GM12873 (cell line): ENCODE measurements at regions not wholly inside any gene's neighbourhood (a gene's known extent, or its start where the extent isn't known, plus 50 kb on each side); places are given as distances from the start of the nearest gene placed in this dataset.

ENCODE experiments used
- TF ChIP-seq, protein P1 (sequence below): IDR thresholded peaks from 2 replicates; pipeline ENCODE4 v1.5.1; 2012; ENCODE audit warnings: low read depth, mild to moderate bottlenecking, moderate library complexity, low read length, control low read depth; ENCODE audit not compliant: insufficient read depth; ENCODE audit errors: missing control alignments

DNA sequence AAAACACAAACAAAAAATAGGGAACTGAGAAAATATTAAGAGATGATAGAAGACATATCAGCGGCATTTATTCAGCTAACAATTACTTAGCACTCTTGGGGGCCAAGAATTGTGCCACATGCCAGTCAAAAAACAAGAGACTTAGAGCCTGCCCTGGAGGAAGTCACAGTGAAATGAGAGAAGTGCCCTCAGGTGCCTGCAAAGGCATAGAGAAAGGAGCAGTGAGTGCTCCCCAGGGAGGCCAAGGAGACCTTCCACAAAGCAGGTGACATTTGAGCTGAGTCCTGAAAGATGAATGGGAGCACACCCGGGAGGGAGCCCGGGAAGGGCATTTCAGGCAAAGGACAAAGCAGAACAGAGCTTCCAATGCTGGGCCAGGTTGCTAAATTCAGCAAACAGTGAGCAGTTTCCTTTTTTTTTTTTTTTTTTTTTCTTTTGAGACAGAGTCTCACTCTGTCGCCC lies 184.7 kb upstream of the JARID2 start:
- TF ChIP-seq, protein P1, sequence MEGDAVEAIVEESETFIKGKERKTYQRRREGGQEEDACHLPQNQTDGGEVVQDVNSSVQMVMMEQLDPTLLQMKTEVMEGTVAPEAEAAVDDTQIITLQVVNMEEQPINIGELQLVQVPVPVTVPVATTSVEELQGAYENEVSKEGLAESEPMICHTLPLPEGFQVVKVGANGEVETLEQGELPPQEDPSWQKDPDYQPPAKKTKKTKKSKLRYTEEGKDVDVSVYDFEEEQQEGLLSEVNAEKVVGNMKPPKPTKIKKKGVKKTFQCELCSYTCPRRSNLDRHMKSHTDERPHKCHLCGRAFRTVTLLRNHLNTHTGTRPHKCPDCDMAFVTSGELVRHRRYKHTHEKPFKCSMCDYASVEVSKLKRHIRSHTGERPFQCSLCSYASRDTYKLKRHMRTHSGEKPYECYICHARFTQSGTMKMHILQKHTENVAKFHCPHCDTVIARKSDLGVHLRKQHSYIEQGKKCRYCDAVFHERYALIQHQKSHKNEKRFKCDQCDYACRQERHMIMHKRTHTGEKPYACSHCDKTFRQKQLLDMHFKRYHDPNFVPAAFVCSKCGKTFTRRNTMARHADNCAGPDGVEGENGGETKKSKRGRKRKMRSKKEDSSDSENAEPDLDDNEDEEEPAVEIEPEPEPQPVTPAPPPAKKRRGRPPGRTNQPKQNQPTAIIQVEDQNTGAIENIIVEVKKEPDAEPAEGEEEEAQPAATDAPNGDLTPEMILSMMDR = no peak

DNA sequence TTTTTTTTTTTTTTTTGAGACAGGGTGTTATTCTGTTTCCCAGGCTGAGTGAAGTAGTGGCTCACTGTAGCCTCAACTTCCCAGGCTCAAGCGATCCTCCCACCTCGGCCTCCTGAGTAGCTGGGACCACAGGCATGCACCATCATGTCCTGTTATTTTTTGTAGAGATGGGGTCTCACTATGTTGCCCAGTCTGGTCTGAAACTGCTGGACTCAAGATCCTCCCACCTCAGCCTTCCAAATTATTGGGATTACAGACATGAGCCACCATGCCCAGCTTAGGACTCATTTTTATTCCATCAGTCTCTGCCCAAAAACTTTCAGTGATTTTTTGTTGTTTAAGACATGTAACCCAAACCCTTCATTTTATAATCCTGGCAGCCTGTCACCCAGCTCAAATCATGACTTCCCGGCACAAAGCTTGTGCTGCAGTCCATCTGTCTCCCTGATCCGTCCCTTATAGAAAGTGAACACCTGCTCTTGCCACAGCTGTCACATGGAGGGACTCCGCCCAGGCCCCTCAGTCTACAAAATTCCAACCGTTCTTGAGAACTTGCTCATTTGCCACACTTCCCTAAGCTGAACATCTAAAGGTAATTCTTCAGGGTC lies 183.9 kb upstream of the JARID2 start:
- TF ChIP-seq, protein P1 = no peak

DNA sequence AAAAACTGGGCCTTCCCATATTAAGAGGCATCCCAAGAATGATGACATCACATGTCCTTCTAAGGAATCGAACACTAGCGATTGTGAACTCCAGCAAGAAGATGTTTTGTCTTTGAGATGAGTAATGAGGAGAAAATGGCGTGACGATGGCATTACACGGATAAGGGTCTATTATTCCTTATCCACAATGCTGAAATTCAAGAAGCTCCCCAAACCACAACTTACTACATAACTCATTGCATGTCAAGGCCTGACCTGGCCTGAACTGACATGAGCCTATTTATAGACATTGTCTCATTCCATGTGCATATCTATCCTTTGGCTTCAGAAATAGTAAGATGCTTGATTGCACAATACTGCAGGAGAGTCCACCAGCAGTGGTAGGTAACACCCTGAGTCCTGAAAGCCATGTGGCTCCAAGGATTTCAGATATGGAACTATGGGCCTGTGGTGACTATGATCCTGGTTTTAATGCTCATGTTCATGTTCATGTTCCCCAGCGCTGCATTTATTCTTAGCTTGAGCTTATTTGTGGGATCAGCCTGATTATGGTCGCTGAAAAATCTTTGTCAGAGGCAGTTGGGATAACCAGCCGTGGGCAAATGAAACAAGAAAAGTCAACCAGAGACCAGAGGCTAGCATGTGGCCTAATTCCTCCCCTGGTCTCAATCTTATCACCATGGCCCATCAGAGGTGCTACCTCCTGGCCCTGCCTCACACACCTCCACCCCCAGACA lies 183.2 kb upstream of the JARID2 start:
- TF ChIP-seq, protein P1 = no peak

DNA sequence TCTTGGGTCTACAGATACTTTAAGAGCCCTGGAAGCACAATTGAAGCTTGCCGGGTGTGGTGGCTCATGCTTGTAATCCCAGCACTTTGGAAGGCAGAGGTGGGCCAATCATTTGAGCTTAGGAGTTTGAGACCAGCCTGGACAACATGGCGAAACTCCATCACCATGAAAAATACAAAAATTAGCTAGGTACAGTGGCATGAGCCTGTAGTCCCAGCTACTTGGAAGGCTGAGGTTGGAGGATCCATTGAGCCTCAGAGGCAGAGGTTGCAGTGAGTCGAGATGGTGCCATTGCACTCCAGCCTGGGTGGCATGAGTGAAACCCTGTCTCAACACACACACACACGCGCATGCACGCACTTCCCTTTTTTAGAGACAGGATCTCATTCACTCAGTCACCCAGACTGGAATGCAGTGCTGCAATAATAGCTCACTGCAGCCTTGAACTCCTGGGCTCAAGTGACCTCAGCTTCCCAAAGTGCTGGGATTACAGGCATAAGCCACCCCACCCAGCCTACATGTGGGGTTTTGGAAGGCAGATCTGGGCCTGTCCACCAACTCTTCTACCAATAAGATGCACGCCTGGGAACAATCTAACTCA lies 182.5 kb upstream of the JARID2 start:
- TF ChIP-seq, protein P1 = no peak

DNA sequence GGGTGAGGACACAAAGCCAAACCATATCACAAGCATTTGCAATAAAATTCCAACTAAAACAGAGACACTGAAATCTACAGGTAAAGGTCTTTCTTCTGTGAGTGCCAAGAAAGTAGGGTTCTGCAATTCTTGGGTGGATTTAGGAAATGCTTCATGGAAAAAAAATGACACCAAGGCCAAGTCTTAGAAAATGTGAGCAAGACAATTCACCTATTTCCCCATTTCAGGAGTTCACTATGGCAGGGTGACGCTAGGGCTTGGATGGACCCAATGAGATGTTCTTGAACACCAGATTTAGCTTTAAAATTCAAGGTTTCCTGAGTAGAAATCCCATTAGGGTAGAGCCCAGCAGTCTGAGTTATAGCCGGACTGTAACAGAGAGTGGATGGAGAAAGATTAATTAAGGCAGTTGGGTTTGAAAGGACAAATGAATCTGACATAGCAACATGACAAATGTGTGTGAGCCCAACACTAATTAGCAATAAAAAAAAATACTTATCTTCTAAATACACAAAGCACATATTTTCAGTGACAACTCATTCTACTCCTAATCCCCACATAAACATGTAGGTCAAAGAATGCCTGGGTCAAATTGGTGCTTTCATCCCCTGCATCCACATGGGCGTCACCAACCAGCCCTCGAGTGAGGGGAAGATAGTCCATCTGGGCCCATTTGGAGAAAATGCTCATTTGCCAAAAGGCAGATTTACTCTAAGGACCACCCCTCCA lies 180.4 kb upstream of the JARID2 start:
- TF ChIP-seq, protein P1 = no peak

DNA sequence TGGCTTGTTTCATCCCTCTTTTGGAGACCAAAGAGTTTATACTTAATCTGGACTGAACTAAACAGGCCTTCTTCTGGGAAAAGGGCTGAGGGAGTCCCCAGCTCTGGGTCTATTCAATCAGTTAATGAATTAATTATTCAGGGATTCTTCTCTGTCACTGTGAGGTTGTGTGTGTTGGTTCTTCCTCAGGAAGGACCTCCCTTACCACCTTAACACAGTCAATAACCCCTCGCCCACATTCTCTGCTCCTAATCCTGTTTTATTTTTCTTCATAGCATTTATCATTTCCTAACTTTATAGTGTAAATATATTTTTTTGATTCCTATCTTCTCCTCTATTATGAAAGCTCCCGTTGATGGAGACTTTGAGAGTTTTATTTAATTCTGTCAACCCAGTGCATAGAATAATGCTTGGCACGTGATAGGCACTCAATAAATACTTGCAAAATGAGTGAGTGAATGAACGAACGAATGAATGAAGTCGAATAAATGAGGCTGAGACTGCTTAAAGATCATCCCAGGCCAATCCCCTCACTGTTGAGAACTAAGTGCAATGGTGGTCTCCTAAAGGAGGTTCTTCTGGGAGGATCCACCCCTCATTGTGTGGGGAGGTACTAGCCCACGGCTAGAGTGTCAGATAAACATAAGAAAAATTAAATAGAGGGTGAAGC lies 179.6 kb upstream of the JARID2 start:
- TF ChIP-seq, protein P1 = no peak
